ENCODE measurements at regions not wholly inside any gene's neighbourhood (a gene's known extent, or its start where the extent isn't known, plus 50 kb on each side); places are given as distances from the start of the nearest gene placed in this dataset.

GRCh38 chr11:69367211-69367964 is 73.4 kb downstream of the MYEOV start:
- no peaks in the 10 kb centered on the region for H3K79me1 ChIP-seq (ENCODE audit: insufficient read depth, low read depth, low read length, poor library complexity, severe bottlenecking)
- no peak overlapping the region for H2AK5ac ChIP-seq (ENCODE audit: insufficient read length, low read length)
- H3K23me2 ChIP-seq (ENCODE audit: insufficient read length, low read depth, low read length, poor library complexity, severe bottlenecking), result no peaks in the 10 kb centered on the region
- H3K14ac ChIP-seq (ENCODE audit: insufficient read depth, low read length), result no peak overlapping the region
- peaks cover 4% of the 10 kb centered on the region for H3K27me3 Mint-ChIP-seq (ENCODE audit: low read depth)
- H3K27me3 ChIP-seq (ENCODE audit: insufficient read depth, low read length), result no peaks in the 10 kb centered on the region
- no peak overlapping the region for H3T11ph ChIP-seq (ENCODE audit: low read length)
- H3K4me1 ChIP-seq (ENCODE audit: insufficient read depth, low read length), result no peaks in the 10 kb centered on the region
- no peak overlapping the region for H2BK120ac ChIP-seq (ENCODE audit: low read depth, low read length, poor library complexity, severe bottlenecking)
- no CpG with 5 or more reads among the region's 13 CpGs for WGBS (ENCODE audit: extremely low coverage, insufficient read length, low lambda C conversion rate)
- H3K9me3 Mint-ChIP-seq, result peaks cover 10 to 17% of the 10 kb centered on the region in 2 experiments; a peak in 3 of 5 replicates
- no peak overlapping the region for H2BK15ac ChIP-seq (ENCODE audit: low read depth, low read length)
- H3K9me3 ChIP-seq (ENCODE audit: control insufficient read depth, low read depth, low read length), result no peaks in the 10 kb centered on the region
- no peak overlapping the region for H2BK20ac ChIP-seq (ENCODE audit: low read depth, low read length, poor library complexity, severe bottlenecking)
- TF ChIP-seq CTCF (conservative IDR thresholded peaks at IDR 0.05), result no peak
- H4K5ac ChIP-seq (ENCODE audit: insufficient read length, low read depth, low read length), result no peak overlapping the region
- H3K9ac ChIP-seq (ENCODE audit: extremely low read depth, insufficient read length, low read length), result no peak overlapping the region
- 0 out of 4 replicates have a peak, but pooled peaks cover 0 to 1% of the 10 kb centered on the region in 2 experiments for H3K4me1 Mint-ChIP-seq
- H3K18ac ChIP-seq (ENCODE audit: insufficient read length, low read depth, low read length), result no peak overlapping the region
- H3K4me2 ChIP-seq (ENCODE audit: insufficient read depth, insufficient read length, low read length), result no peak overlapping the region
- no peak overlapping the region for H4K91ac ChIP-seq (ENCODE audit: insufficient read length, low read depth, low read length)
- no peak overlapping the region for H2AFZ ChIP-seq (ENCODE audit: low read length)
- H4K20me1 ChIP-seq (ENCODE audit: control insufficient read depth, insufficient read depth, insufficient read length), result no peaks in the 10 kb centered on the region
- H4K8ac ChIP-seq (replicated peaks; ENCODE audit: insufficient read length, low read depth, low read length), result no peak overlapping the region
- H3K27ac Mint-ChIP-seq, result no peak overlapping the region
- no peak overlapping the region for H3K4ac ChIP-seq (ENCODE audit: low read depth, low read length)
- H3K56ac ChIP-seq (ENCODE audit: insufficient read length, low read depth, low read length), result no peak overlapping the region
- DNase-seq, result peak; percentile 15
- H2BK5ac ChIP-seq (ENCODE audit: insufficient read length, low read length), result no peak overlapping the region
- H3K27ac ChIP-seq (ENCODE audit: insufficient read length, low read depth, low read length), result no peak overlapping the region
- no peak overlapping the region for H2BK12ac ChIP-seq (ENCODE audit: insufficient read length, low read depth, low read length)
- H3K79me2 ChIP-seq (ENCODE audit: insufficient read depth, low read length), result no peaks in the 10 kb centered on the region
- H3K4me3 Mint-ChIP-seq, result no peak overlapping the region
- no peak overlapping the region for H3K23ac ChIP-seq (ENCODE audit: insufficient read length, low read depth, low read length)
- H3K36me3 Mint-ChIP-seq (ENCODE audit: insufficient read depth in 1 of 3, low read depth in 3 of 3), result peaks cover 0 to 15% (median 4%) of the 10 kb centered on the region in 3 experiments; a peak in 4 of 7 replicates

All from H9 (cell line).